Cerebellar nuclear complex (tissue), 1 donor: ENCODE measurements at regions not wholly inside any gene's neighbourhood (a gene's known extent, or its start where the extent isn't known, plus 50 kb on each side); places are given as distances from the start of the nearest gene placed in this dataset.
A peak's percentile ranks its signal among the peaks of the same experiment; 100 is the strongest.
"Not testable (repeated sequence)": the region's sequence is repeated elsewhere in the genome, so short reads cannot be mapped to it uniquely, and the experiment has no call there.

Source experiments
- DNase-seq, 2 experiments: peaks; one replicate each; lab custom pipeline; 2025; lab: John Stamatoyannopoulos, UW

GRCh38 chr17:77619851-77620250 lies 338.7 kb upstream of the TNRC6C start:
- no peak for DNase-seq

DNA sequence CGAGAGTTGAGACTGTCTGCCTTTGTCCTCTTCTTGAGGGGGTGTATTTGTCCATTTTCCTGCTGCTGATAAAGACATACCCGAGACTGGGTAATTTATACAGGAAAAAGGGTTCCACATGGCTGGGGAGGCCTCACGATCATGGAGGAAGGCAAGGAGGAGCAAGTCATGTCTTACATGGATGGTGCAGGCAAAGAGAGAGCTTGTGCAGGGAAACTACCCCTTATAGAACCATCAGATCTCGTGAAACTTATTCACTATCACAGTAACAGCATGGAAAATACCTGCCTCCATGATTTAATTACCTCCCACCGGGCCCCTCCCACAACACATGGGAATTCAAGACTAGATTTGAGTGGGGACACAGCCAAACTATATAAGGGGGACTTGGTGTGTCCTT lies 338.2 kb upstream of the TNRC6C start:
- DNase-seq = no peak

- DNase-seq = not testable (repeated sequence)
Observed at GRCh38 chr17:77622084-77622483, 336.4 kb upstream of the TNRC6C start.

- no peak for DNase-seq
Observed at GRCh38 chr17:77622647-77623046, 335.9 kb upstream of the TNRC6C start.

DNA sequence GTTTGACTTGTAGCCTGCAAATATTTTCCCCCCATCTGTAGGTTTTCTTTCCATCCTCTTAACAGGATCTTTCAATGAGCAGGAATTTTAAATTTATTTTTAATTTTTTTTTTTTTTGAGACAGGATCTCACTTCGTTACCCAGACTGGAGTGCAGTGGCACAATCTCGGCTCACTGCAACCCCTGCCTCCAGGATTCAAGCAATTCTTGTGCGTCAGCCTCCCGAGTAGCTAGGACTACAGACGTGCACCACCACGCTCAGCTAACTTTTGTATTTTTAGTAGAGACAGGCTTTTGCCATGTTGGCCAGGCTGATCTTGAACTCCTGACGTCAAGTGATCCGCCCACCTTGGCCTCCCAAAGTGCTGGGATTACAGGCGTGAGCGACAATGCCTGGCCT lies 335.2 kb upstream of the TNRC6C start:
- not testable (repeated sequence) for DNase-seq

DNA sequence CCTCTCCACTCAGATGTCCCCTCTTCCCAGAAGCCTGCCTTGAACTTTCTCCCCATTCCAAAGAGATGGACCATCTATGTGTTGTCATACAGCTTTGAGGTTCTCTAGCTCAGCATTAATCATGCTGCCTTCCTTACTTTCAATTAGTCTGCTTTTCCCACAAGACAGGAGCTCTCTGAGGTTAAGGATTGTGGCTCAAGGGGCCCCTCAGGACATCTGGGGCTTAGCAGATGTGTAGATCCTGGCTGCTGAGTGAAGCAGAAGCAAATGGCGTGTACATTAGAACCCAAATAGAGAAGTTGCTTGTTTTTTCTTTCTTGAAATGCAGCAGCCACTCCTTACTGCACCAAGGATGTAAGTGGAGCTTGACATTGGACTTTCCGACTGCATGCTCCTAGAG lies 330.5 kb upstream of the TNRC6C start:
- no peak for DNase-seq

GRCh38 chr17:77629284-77629683 lies 329.2 kb upstream of the TNRC6C start:
- DNase-seq = not testable (repeated sequence)

DNA sequence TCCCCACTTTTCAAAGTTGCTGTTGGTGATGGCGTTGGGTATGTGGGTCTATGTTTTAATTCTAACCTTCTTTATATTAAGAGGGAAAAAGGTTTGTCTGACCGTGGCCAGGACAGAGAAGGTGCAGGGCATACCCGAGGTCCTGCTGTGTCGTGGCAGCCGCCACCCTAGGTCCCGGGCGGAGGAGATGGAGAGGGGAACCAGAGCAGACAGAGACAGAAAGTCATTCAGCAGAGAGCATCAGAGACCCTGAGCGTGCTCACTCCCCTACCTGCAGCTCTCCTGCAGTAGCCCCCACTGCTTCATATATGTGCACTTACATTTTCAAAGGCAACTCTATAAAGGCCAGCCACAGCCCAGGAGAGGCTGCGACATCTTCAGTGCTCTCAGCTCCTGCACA lies 327.2 kb upstream of the TNRC6C start:
- DNase-seq = no peak

GRCh38 chr17:77632619-77633018 lies 325.9 kb upstream of the TNRC6C start:
- no peak for DNase-seq

- DNase-seq = no peak
Observed at GRCh38 chr17:77634710-77635109, 323.8 kb upstream of the TNRC6C start.

- no peak for DNase-seq
Observed at GRCh38 chr17:77635176-77635575, 323.3 kb upstream of the TNRC6C start.

- not testable (repeated sequence) for DNase-seq
Observed at GRCh38 chr17:77635785-77636184, 322.7 kb upstream of the TNRC6C start.

- no peak for DNase-seq
Observed at GRCh38 chr17:77636835-77637817, 321.4 kb upstream of the TNRC6C start.

DNA sequence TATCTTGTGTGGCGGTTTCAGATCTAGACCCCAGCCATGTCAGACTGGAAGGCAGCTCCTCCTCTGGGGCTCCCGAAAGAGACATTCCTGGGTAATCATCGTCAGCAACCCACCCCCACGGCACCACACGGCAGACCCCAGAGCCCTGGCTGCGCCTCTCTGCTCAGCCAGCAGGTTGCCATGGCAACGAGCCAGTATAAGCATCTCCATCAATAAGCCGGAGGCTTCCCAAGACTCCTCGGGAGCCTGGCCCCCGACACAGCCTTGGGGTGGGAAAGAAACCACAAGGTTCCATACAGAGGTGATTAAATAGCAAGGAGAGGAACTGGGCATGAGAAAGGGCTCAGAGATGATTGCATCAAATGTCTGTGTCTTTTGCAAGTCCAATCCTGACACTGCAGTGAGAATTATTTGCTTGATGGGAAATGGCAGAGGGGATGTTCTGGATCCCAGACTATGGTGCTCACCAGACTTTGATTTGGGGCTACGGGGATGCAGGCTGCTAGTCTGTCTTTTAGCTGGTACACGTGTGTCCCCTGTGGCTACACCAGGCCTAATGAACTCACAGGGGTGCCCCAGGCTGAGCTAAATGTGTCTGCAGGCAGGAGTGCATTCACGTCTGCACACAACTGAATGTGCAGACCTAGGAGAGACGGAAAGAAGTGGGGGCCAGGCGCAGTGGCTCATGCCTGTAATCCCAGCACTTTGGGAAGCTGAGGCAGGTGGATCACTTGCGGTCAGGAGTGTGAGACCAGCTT lies 320.5 kb upstream of the TNRC6C start:
- DNase-seq = no peak

DNA sequence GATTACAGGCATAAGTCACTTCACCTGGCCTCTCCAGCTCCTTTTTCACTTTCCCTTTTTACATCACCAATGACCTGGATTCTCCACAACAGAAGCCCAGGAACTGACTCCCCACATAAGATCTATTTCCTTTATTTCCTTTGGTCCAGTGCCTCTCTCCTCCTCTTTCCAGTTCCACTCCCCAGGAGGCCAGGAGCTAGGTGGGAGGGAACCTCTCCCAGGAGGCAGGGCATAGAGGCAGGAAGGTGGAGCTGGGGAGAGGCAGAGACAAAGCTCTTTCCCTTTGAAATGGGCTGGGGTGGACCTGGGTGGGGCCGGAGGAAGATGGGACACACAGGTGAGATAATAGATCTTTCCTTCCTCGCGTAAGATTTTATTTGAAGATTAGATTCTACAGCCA lies 318.3 kb upstream of the TNRC6C start:
- no peak for DNase-seq

- DNase-seq = no peak
Observed at GRCh38 chr17:77640916-77641605, 317.4 kb upstream of the TNRC6C start.

DNA sequence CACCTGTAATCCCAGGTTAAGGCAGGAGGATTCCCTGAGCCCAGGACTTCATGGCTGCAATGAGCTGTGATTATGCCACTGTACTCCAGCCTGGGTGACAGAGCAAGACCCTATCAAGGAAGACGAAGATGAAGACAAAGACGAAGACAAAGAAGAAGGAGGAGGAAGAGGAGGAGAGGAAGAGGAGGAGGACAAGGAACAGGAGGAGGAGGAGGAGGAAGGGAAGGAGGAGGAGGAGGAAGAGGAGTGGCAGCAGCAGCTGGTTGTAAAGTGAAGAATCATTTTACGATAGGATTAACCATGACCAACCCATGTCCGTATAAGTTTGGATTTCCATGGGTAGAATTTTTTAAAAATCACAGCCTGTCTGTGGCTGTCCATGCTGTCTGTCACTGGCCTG lies 316.8 kb upstream of the TNRC6C start:
- DNase-seq = no peak

GRCh38 chr17:77644181-77645071 lies 314.1 kb upstream of the TNRC6C start:
- peak; percentile 25 to 56 for DNase-seq

DNA sequence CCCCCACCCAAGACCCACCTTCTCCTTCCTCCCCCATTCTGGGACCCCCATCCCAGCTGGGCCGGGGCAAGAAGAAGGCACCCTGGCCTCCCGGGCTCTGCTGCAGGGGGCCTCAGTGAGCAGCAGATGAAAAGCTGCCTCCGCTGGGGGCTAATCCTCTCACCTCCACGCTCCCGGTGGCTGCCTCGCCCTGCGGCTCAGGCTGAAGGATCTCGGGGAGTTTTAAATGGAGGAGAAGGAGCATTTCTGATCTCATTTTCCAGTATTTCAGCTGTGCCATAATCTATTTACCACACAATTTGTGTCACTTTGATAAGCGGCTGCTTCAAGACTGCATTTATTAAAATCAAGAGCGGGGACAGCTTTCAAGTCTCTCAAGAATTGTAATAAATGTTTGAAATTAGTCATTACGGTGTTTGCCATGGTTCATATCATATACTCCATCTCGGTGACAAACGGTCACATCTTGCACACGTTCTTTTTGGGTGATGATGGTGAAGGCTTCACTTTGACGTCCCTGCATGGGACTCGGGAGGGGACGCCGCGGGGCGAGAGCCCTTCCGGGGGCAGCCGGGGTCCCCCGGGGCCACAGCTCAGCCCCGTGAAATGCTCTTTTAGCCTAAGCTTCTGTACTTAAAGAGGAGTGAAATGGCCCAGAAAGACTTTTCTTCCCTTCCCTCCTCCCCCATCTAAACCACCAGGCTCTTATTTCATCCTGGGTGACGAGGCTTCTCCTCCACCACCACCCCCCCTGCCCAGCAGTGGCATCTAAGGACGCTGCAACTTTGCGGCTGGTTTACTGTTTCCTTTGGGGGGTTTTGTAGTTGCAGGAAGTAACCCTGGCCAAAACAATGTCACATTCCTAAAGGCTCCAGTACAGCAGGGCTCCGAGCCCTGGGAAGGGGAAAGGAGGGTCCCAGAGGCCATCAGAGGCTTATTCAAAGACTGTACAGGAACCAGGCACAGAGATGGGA lies 313.1 kb upstream of the TNRC6C start:
- no peak for DNase-seq

DNA sequence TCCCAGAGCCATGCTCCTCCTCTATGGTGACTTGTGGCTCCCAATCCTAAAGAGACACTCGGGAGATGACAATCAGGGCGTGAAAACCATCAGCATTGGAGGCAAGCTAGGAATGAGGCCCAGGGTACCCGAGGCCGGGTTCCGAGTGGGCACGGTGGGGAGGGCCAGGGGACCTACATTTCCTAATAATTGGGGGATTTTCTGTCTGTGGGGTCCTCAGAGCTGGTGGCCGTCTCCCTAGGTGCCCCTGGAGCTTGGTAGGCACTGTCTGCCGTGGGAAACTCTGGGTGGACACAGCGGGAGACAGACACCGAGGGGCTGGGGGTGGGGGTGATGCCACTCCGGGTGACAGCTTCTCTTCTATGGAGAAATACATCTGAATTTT lies 312.5 kb upstream of the TNRC6C start:
- DNase-seq = no peak
